HG02763 (cell line): ENCODE measurements at regions not wholly inside any gene's neighbourhood (a gene's known extent, or its start where the extent isn't known, plus 50 kb on each side); places are given as distances from the start of the nearest gene placed in this dataset.

Experiments
- ATAC-seq: cut with Tn5 transposase; IDR thresholded peaks from one replicate; pipeline ENCODE4 v1.9.1; 2021; ENCODE audit warnings: mild to moderate bottlenecking, moderate library complexity; ENCODE audit not compliant: unreplicated experiment

- no peak for ATAC-seq
Measured at GRCh38 chr6:50102676-50103075, 52.9 kb upstream of the DEFB112 start.

DNA sequence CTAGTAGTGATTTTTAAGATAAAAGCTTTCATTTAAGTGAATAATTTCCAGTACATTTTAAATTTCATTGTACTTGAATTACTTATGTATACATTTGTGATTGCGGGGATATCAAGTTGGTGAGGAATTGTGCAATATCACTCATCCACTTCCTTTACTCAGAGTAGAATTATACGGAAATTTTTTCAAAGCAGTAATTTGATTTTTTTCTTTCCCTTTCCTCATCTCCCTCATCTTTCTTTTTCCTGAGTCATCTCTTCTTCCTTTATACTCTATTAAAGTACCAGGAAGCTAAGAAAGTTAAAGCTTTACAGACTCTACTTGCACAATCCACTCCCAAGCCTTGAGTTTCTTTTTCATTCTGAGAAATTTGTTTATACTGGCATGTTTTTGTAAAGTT, 60.9 kb upstream of the DEFB112 start:
- ATAC-seq = no peak

- ATAC-seq = no peak
Measured at GRCh38 chr6:50112981-50113857, 63.5 kb upstream of the DEFB112 start.

- no peak for ATAC-seq
Measured at GRCh38 chr6:50116390-50116789, 66.7 kb upstream of the DEFB112 start.

DNA sequence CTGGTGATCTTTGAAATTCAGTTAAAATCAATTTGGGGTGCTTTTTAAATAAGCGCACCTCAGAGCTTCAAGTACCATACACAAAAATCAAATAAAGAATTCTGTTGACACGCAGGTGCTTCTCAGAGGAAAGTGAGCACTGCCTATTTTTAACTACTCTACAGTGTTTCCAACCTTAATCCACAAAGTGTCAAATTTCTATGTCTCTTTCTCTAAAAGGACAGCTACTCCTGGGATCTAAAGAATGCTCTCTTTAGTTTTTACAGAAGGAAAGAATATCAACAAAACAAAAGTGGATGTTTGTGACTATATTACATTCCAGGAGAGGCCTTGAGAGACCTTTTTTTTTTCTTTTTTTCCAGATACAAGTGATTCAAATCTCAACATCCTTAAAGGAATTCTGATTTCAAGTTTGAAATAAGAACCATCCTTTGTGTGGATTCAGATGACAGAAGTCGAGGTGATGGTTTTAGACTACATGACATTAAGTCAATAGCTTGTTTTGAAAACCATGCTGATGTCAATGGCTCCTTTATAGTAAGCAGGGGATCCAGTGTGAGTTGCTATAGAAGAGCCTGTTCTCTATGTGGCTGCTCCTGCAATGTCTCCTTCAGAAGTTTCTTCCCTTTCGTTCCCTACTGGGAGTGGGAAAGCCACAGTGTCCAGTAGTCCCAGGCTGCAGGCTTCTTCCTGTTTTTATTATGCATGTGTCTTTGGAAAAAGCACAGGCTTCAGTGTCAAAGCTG, 67.2 kb upstream of the DEFB112 start:
- ATAC-seq = no peak

GRCh38 chr6:50120300-50120699, 70.6 kb upstream of the DEFB112 start:
- ATAC-seq = no peak

DNA sequence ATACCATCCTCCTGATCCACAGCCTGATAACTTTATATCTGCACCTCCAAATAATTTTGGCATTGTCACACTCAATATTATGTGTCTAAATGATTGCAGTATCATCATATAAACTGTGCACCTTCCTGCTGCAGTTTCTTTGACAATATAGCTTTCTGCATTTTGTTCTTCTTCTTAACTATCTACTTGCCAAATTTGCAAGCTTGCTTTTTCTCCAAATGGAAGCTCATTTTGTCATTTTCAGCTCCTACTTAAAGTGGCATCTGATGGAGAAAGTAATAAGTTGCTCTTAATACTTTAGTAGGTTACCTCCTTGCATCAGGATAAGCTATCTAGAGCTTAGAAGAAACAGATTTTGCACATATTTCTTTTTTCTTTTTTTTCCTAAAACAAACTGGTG, 74.0 kb upstream of the DEFB112 start:
- no peak for ATAC-seq

DNA sequence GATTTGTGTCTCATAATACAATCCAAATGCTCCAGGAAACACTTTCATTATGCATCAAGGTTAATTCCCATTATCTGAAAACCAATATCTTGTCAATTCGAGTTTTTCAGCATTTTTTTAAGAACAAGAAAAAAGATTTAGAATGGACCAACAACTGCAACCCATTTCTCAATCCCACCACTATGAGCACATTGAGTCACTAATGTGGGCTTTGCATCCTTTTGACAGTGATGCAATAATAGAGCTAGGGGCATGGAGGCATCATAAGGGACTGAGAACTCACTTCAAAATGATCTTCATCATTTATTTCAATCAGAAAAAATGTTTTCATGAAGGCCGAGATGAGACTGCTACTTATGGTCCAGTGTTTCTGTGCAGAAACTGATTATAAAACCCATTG, 74.8 kb upstream of the DEFB112 start:
- no peak for ATAC-seq

GRCh38 chr6:50128420-50129005, 78.8 kb upstream of the DEFB112 start:
- no peak for ATAC-seq

DNA sequence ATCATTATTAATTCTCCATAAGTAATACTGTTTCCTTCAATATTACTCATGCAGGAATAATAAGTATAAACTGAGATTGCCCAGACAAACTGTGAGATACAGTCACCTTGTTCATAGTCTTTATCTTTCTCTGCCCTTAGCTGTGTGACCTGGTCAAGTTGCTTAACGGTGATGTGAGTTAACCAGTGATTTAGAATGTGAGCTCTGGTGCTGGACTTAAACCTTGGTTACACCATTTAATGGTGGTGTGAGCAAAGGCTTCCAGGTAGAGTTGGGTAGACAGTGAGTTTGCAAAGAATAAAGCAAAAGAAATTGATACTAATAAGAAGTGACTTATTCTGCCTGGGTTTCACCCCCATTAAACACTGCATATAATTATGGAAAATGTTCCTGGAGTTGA, 86.2 kb upstream of the DEFB112 start:
- no peak for ATAC-seq

GRCh38 chr6:50141100-50141499, 91.4 kb upstream of the DEFB112 start:
- no peak for ATAC-seq

- ATAC-seq = no peak
Measured at GRCh38 chr6:50143011-50143719, 93.4 kb upstream of the DEFB112 start.

DNA sequence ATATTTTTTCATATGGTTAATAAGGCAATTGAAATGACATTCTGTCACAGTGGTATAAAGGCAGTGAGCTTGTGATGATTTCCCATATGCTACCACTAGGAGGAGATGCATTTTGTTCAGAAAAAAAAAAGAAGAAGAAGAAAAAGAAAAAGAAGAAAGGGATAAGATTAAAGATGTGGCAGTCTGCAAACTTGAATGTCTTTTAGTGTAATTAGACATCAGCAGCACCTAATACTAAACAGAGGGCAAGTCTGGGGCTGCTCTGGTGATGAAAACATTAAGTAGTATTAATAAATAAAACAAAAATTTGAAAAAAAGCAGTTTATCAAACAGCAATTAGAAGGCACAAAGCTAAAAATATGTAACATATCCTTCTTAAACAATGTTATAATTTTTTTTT, 95.4 kb upstream of the DEFB112 start:
- no peak for ATAC-seq

DNA sequence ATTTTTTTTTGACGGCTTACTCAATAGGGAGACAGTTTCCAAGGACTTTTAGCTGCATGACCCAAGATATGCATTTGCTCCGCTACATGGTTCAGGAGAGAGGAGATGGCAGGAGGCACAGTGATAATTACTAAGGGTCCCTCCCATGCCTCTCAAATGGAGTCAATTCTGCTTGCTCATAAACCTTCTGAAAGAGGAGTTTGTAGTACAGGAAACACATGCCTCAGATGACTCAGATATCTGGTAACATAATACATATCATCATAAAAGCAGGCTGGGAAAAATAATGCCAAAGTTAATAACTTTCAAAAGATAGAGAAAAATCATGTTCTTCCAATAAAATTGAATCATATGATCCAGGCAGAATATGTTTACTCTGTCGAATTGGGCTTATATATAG, 97.6 kb upstream of the DEFB112 start:
- ATAC-seq = no peak

DNA sequence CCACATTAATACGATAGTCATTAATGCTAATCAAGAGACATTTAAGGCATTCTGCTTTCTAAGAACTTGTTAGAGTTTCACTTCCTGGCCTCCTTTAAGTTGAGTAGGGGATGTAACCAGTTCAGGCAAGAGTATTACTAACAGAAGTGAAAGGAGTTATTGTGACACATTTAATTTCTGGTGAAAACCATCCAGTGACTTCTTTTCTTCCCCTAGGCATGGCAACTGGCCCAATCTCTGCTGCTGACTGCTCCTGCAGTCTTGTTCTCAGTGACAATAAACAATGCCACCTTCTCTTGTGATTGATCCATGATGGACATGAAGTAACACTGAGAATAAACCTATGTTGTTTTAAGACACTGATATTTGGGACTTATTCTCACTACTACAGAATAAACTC, 130.9 kb upstream of the DEFB112 start:
- ATAC-seq = no peak

DNA sequence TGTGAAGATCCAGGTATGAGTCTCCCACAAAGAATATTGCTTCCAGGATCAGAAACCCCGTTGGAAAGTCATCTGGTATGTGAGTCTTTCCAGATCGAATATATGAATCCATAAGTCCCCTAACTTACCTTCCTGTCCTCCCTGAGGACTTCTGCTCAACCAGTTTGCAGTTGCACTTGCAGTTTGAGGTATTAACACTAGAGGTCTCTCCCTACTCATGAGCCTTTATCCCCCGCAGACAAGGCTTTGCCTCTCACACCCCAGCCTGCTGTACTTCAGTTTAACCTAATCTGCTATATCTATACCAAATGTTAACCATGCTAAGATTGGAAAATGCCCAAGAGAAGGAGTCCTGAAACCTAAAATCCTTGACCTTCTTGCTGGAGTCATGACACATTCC, 135.3 kb upstream of the DEFB112 start:
- no peak for ATAC-seq

- no peak for ATAC-seq
Measured at GRCh38 chr6:50187351-50187921, 137.7 kb upstream of the DEFB112 start.

GRCh38 chr6:50198245-50198644, 148.5 kb upstream of the DEFB112 start:
- no peak for ATAC-seq

- ATAC-seq = no peak
Measured at GRCh38 chr6:50202766-50203165, 153.0 kb upstream of the DEFB112 start.

DNA sequence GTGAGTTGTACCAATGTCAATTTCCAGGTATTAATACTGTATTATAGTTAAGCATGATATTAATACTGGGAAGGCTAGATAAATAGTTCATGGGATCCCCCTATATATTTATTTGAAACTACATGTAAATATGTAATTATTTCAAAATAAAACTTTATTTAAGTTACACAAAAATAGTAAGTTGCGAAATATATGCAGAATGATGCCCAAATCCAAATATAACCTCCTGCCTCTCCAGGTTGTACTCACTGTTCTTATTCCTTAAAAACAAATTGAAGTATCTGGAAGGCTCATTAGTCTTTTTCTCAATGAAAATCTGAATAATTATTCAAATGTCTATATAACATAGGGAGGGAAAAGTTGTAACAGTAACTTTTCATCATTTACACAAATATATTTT, 161.9 kb upstream of the DEFB112 start:
- ATAC-seq = no peak

DNA sequence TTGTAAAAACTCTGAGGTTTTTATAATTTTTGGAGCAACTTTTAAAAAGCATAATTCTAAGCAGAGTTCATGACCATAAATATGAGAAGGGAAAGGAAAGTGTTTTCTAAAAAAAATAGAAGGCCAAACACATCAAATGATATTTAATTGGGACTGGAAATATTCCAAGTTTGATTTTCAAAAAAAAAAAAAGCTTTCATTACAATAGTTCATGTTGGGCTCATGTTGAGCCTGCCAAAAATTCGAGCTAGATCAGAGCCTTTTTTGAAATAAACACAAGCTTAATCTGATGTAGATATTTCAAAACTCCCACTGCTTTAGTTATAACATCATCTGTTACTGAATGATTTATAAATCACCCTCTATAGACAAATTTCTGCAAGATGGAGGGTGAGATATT, 163.4 kb upstream of the DEFB112 start:
- ATAC-seq = no peak
